ENCODE measurements at regions not wholly inside any gene's neighbourhood (a gene's known extent, or its start where the extent isn't known, plus 50 kb on each side); places are given as distances from the start of the nearest gene placed in this dataset.

DNA sequence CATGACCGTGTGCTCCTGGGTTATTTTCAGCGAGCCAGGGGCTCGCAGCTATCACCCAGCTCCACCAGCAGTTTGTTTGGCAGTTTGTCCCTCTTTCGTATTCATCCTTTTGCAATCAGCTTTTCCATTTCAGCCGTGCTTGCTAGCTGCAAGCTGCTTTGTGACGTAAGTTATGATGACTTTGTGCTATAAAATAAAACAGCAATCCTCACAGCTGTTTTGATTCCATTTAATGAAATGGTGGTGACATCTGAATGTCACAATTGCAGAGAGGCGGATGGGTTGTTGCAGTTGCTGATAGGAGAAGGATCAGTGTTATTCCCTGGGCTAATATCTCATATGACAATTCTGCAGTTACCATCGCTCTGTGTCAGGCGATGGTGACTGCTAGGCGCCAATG is 251.7 kb downstream of the SNX10 start:
- no peak overlapping the region for H2BK15ac ChIP-seq (ENCODE audit: low read length)
- no peak overlapping the region for H4K8ac ChIP-seq (ENCODE audit: extremely low read depth, insufficient read depth, low read length)
- H3K4me2 ChIP-seq (ENCODE audit: insufficient read depth in 1 of 2, low read depth in 2 of 2, low read length in 2 of 2), result no peak overlapping the region
- POLR2A ChIA-PET (ENCODE audit: partially characterized antibody), result no interaction called here
- H4K5ac ChIP-seq (ENCODE audit: insufficient read length, low read depth, low read length), result no peak overlapping the region
- no peaks in the 10 kb centered on the region for H3K9me3 ChIP-seq (ENCODE audit: insufficient read depth in 2 of 2, low read depth in 1 of 2, low read length in 1 of 2)
- no peak overlapping the region for H2BK12ac ChIP-seq (ENCODE audit: low read depth, low read length)
- no peaks in the 10 kb centered on the region for H3K79me2 ChIP-seq (ENCODE audit: control insufficient read depth in 1 of 2, insufficient read depth in 2 of 2, low read length in 2 of 2)
- no peaks in the 10 kb centered on the region for H3K36me3 ChIP-seq (ENCODE audit: control insufficient read depth in 2 of 4, insufficient read depth in 4 of 4, low read length in 3 of 4)
- H3K27me3 ChIP-seq (replicated peaks in 1 of 4; ENCODE audit: control insufficient read depth in 3 of 4, extremely low read depth in 1 of 4, insufficient read depth in 3 of 4, low read length in 3 of 4), result peaks cover 0 to 1% (median 0%) of the 10 kb centered on the region in 4 experiments; a peak in 1 of 7 replicates
- H3K56ac ChIP-seq (replicated peaks; ENCODE audit: insufficient read length, low read depth, low read length), result no peak overlapping the region
- no peak overlapping the region for H2AK5ac ChIP-seq (ENCODE audit: low read depth, low read length)
- FAIRE-seq (no peak), DNase-seq (ENCODE audit: low read depth in 1 of 2, low spot score in 2 of 2) (no peak)
- H3K4me3 ChIP-seq (ENCODE audit: extremely low read depth in 1 of 4, insufficient read depth in 2 of 4, low read depth in 3 of 4, low read length in 4 of 4), result no peak overlapping the region
- TF ChIP-seq BRCA1 (IDR thresholded peaks at IDR 0.05; ENCODE audit: low read depth, low read length) (no peak), CHD2 (IDR thresholded peaks at IDR 0.05; ENCODE audit: low read length) (no peak), GABPA (IDR thresholded peaks at IDR 0.05; ENCODE audit: borderline replicate concordance, insufficient read depth, low read length) (no peak), KDM5A (IDR thresholded peaks at IDR 0.05; ENCODE audit: low read length) (no peak), HDAC2 (IDR thresholded peaks at IDR 0.05; ENCODE audit: borderline replicate concordance in 1 of 2, low read depth in 2 of 2, low read length in 2 of 2) (no peak), MAX (IDR thresholded peaks at IDR 0.05) (no peak), BACH1 (IDR thresholded peaks at IDR 0.05; ENCODE audit: low read length) (no peak), ZNF274 (IDR thresholded peaks at IDR 0.05; ENCODE audit: borderline replicate concordance, extremely low read depth, low read length) (no peak), RAD21 (IDR thresholded peaks at IDR 0.05 in 1 of 2, conservative IDR thresholded peaks at IDR 0.05 in 1 of 2; ENCODE audit: low read depth in 2 of 2, low read length in 2 of 2) (no peak), YY1 (IDR thresholded peaks at IDR 0.05; ENCODE audit: low read depth, low read length) (no peak), SAP30 (IDR thresholded peaks at IDR 0.05; ENCODE audit: insufficient read depth, insufficient replicate concordance, low read length) (no peak), TCF12 (IDR thresholded peaks at IDR 0.05; ENCODE audit: low read depth, low read length) (no peak), SUZ12 (IDR thresholded peaks at IDR 0.05; ENCODE audit: low read length) (no peak)
- TF ChIP-seq, protein P1, sequence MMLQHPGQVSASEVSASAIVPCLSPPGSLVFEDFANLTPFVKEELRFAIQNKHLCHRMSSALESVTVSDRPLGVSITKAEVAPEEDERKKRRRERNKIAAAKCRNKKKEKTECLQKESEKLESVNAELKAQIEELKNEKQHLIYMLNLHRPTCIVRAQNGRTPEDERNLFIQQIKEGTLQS (IDR thresholded peaks at IDR 0.05; ENCODE audit: insufficient read depth, low read depth, low read length), result no peak
- H3K18ac ChIP-seq (ENCODE audit: extremely low read depth, low read length), result no peak overlapping the region
- H3K4ac ChIP-seq (replicated peaks; ENCODE audit: insufficient read length, low read depth, low read length), result no peak overlapping the region
- H2AFZ ChIP-seq (ENCODE audit: low read length), result no peak overlapping the region
- peaks cover 0 to 4% (median 0%) of the 10 kb centered on the region in 4 experiments; a peak in 1 of 7 replicates for H3K4me1 ChIP-seq (replicated peaks in 1 of 4; ENCODE audit: control insufficient read depth in 3 of 4, insufficient read depth in 4 of 4, low read length in 3 of 4)
- no peak overlapping the region for H2BK20ac ChIP-seq (ENCODE audit: low read length)
- 95% methylated on average over 10 of the region's 10 CpGs; no CpG with 5 or more reads in 1 of the 2 experiments for WGBS, 2 experiments (ENCODE audit: extremely low coverage in 1 of 2, insufficient coverage in 1 of 2, insufficient read length in 1 of 2, insufficient replicate concordance in 2 of 2, low coverage in 1 of 2, low lambda C conversion rate in 2 of 2, missing lambda C conversion rate in 1 of 2)
- no peak overlapping the region for H3K27ac ChIP-seq (ENCODE audit: low read depth, low read length)
- no peaks in the 10 kb centered on the region for H3K23me2 ChIP-seq (ENCODE audit: low read depth, low read length)
- no peaks in the 10 kb centered on the region for H3K79me1 ChIP-seq (ENCODE audit: low read depth, low read length)
- CTCF ChIA-PET (ENCODE audit: partially characterized antibody), result interaction anchor here (1.0 to 3.3 kb wide), 3 partner anchors 8 to 11 kb away, joined by 3 to 9 read pairs (median 4); no protein-coding TSS in a partner anchor
- no peak overlapping the region for H3K14ac ChIP-seq (ENCODE audit: insufficient read length)
- no peaks in the 10 kb centered on the region for H4K20me1 ChIP-seq (replicated peaks in 1 of 2; ENCODE audit: control insufficient read depth in 1 of 2, insufficient read depth in 2 of 2, low read length in 2 of 2)
- H2BK120ac ChIP-seq (replicated peaks; ENCODE audit: low read depth, low read length), result no peak overlapping the region
- H3K23ac ChIP-seq (ENCODE audit: insufficient read length), result no peak overlapping the region
- H2BK5ac ChIP-seq (ENCODE audit: low read depth, low read length), result no peak overlapping the region
- H4K91ac ChIP-seq (replicated peaks; ENCODE audit: insufficient read length, low read length), result no peak overlapping the region
- no peak overlapping the region for H3K9ac ChIP-seq (replicated peaks in 1 of 4; ENCODE audit: extremely low read depth in 1 of 4, low read depth in 3 of 4, low read length in 3 of 4)
